WTC11 (cell line): ENCODE measurements at regions not wholly inside any gene's neighbourhood (a gene's known extent, or its start where the extent isn't known, plus 50 kb on each side); places are given as distances from the start of the nearest gene placed in this dataset.

Experiments
- ATAC-seq: fragments of 200-7000 bp; cut with Tn5 transposase; 2 replicates; pipeline ENCODE4 v1.10.0; 2021; ENCODE audit warnings: mild to moderate bottlenecking, moderate library complexity
- CTCF ChIA-PET: fragments of 300-600 bp; sonication (Branson Sonifier 250); formaldehyde crosslinking; loops from one replicate; lab custom pipeline; 2021; ENCODE audit warnings: antibody characterized with exemption; lab: Charles Lee
- POLR2A ChIA-PET: fragments of 350-600 bp; sonication (Branson Sonifier 250); formaldehyde crosslinking; loops from one replicate; lab custom pipeline; 2021; ENCODE audit warnings: antibody characterized with exemption; lab: Charles Lee
- DNase-seq: peaks from one replicate; pipeline ENCODE4 v3.0.0; 2021; ENCODE audit warnings: low spot score
- H3K27ac Mint-ChIP-seq: 2 replicates; pipeline ENCODE4 v1.8.0; 2021; ENCODE audit warnings: mixed read lengths
- H3K27me3 Mint-ChIP-seq: 2 replicates; pipeline ENCODE4 v1.8.0; 2021; ENCODE audit warnings: low read depth, mild to moderate bottlenecking, moderate library complexity, mixed read lengths
- H3K36me3 Mint-ChIP-seq: 2 replicates; pipeline ENCODE4 v1.8.0; 2021; ENCODE audit warnings: mixed read lengths
- H3K4me1 Mint-ChIP-seq: 2 replicates; pipeline ENCODE4 v1.8.0; 2022; ENCODE audit warnings: mixed read lengths
- H3K4me3 Mint-ChIP-seq: 2 replicates; pipeline ENCODE4 v1.8.0; 2021; ENCODE audit warnings: mild to moderate bottlenecking, moderate library complexity, mixed read lengths
- H3K9me3 Mint-ChIP-seq: 2 replicates; pipeline ENCODE4 v1.8.0; 2021; ENCODE audit warnings: mixed read lengths
- ELF4 ChIP-seq: sonication (generic); formaldehyde crosslinking; IDR thresholded peaks from 2 replicates; pipeline ENCODE4 v1.8.1; 2022; ENCODE audit warnings: low read depth, mild to moderate bottlenecking, moderate library complexity, missing genetic modification reagents
- FOXK1 ChIP-seq: sonication (generic); formaldehyde crosslinking; IDR thresholded peaks from 2 replicates; pipeline ENCODE4 v1.8.0; 2022; ENCODE audit warnings: mild to moderate bottlenecking, moderate library complexity, missing genetic modification reagents
- KAT7 ChIP-seq: sonication (generic); formaldehyde crosslinking; IDR thresholded peaks from 2 replicates; pipeline ENCODE4 v1.8.1; 2023; ENCODE audit warnings: missing genetic modification reagents, mild to moderate bottlenecking, borderline replicate concordance
- NR2C2 ChIP-seq: sonication (generic); formaldehyde crosslinking; IDR thresholded peaks from 2 replicates; pipeline ENCODE4 v1.8.0; 2022; ENCODE audit warnings: mild to moderate bottlenecking, missing genetic modification reagents
- PRRX2 ChIP-seq: fragments of 250-450 bp; sonication (Bioruptor Pico); IDR thresholded peaks from 2 replicates; pipeline ENCODE4 v1.8.0; 2021; ENCODE audit warnings: mild to moderate bottlenecking
- SMAD3 ChIP-seq: sonication (generic); formaldehyde crosslinking; IDR thresholded peaks from 2 replicates; pipeline ENCODE4 v1.8.0; 2022; ENCODE audit warnings: missing genetic modification reagents, mild to moderate bottlenecking, borderline replicate concordance
- ZNF671 ChIP-seq: fragments of 250-450 bp; sonication (Bioruptor Pico); IDR thresholded peaks from 2 replicates; pipeline ENCODE4 v1.8.0; 2021; ENCODE audit warnings: mild to moderate bottlenecking
- TF ChIP-seq, protein P1 (sequence below): sonication (generic); formaldehyde crosslinking; IDR thresholded peaks from 2 replicates; pipeline ENCODE4 v1.8.1; 2022; ENCODE audit warnings: low read depth, mild to moderate bottlenecking, moderate library complexity, missing genetic modification reagents, borderline replicate concordance
- TF ChIP-seq, protein P2 (sequence below): sonication (generic); formaldehyde crosslinking; IDR thresholded peaks from 2 replicates; pipeline ENCODE4 v1.8.0; 2022; ENCODE audit warnings: mild to moderate bottlenecking, missing genetic modification reagents
- TF ChIP-seq, protein P3 (sequence below): fragments of 250-450 bp; sonication (Bioruptor Pico); IDR thresholded peaks from 2 replicates; pipeline ENCODE4 v1.8.0; 2021; ENCODE audit warnings: mild to moderate bottlenecking
- TF ChIP-seq, protein P4 (sequence below): sonication (generic); formaldehyde crosslinking; conservative IDR thresholded peaks from 2 replicates; pipeline ENCODE4 v1.8.1; 2023; ENCODE audit warnings: mild to moderate bottlenecking, low read depth, missing genetic modification reagents, moderate library complexity
- TF ChIP-seq, protein P5 (sequence below): sonication (generic); formaldehyde crosslinking; IDR thresholded peaks from 2 replicates; pipeline ENCODE4 v1.8.0; 2022; ENCODE audit warnings: mild to moderate bottlenecking, missing genetic modification reagents
- TF ChIP-seq, protein P6 (sequence below): fragments of 200-600 bp; IDR thresholded peaks from 2 replicates; pipeline ENCODE4 v1.8.0; 2022; ENCODE audit warnings: antibody characterized with exemption

DNA sequence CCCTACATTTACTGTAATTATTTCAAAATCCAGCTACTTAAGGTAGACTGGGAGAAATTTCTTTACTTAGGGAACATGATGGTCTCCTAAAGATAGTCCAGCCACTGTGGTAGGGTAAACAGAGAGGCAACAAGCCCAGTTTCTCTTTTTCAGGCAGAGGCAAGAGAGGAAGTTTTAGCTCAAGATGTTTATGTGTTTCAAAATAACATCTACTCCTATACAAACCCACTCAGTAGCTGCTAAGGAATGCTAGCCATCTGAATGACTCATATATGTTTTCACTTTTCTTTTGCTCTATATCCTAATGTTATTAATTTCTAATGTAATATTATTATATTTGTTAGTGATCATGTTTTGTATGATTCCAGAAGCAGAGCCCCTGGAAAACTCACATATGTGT, 856.6 kb downstream of the PLA2G4A start (continued):
- TF ChIP-seq PRRX2 (CRISPR knock-in tag): no peak

DNA sequence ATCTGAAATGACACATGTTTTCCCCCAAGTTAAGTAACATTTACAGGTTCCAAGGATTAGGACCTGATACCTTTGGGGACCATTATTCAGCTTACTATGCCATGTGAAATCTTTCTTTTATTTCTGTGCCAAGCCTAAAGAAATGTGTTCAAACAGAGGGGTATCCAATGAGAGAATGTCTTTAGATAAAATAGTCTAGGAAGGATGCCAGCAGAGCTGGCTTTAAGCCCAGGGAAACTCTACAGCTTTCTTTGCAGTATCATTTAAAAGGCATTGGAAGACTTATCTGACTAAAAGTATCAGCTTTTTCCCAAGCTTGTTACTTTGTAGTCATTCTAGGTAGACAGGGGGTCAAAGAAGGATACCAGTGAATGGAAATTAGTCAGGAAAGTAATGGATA, 860.4 kb downstream of the PLA2G4A start:
- Mint-ChIP-seq H3K4me3 (no peak overlapping the region), H3K36me3 (no peaks in the 10 kb centered on the region), H3K9me3 (peaks cover 4% of the 10 kb centered on the region; the same call in 1 of the 2 replicates), H3K27ac (no peak overlapping the region), H3K27me3 (no peaks in the 10 kb centered on the region), H3K4me1 (no peaks in the 10 kb centered on the region)
- CTCF ChIA-PET: no interaction called here
- DNase-seq: no peak
- POLR2A ChIA-PET: no interaction called here
- no peak for TF ChIP-seq FOXK1
- TF ChIP-seq, protein P1, sequence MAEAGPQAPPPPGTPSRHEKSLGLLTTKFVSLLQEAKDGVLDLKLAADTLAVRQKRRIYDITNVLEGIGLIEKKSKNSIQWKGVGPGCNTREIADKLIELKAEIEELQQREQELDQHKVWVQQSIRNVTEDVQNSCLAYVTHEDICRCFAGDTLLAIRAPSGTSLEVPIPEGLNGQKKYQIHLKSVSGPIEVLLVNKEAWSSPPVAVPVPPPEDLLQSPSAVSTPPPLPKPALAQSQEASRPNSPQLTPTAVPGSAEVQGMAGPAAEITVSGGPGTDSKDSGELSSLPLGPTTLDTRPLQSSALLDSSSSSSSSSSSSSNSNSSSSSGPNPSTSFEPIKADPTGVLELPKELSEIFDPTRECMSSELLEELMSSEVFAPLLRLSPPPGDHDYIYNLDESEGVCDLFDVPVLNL (CRISPR knock-in tag): no peak
- TF ChIP-seq, protein P2, sequence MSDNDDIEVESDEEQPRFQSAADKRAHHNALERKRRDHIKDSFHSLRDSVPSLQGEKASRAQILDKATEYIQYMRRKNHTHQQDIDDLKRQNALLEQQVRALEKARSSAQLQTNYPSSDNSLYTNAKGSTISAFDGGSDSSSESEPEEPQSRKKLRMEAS: no peak
- TF ChIP-seq NR2C2 (CRISPR knock-in tag): no peak
- no peak for TF ChIP-seq ZNF671 (CRISPR knock-in tag)
- no peak for TF ChIP-seq KAT7
- TF ChIP-seq, protein P3, sequence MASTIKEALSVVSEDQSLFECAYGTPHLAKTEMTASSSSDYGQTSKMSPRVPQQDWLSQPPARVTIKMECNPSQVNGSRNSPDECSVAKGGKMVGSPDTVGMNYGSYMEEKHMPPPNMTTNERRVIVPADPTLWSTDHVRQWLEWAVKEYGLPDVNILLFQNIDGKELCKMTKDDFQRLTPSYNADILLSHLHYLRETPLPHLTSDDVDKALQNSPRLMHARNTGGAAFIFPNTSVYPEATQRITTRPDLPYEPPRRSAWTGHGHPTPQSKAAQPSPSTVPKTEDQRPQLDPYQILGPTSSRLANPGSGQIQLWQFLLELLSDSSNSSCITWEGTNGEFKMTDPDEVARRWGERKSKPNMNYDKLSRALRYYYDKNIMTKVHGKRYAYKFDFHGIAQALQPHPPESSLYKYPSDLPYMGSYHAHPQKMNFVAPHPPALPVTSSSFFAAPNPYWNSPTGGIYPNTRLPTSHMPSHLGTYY (CRISPR knock-in tag): no peak
- TF ChIP-seq ELF4 (CRISPR knock-in tag): no peak
- no peak for ATAC-seq

DNA sequence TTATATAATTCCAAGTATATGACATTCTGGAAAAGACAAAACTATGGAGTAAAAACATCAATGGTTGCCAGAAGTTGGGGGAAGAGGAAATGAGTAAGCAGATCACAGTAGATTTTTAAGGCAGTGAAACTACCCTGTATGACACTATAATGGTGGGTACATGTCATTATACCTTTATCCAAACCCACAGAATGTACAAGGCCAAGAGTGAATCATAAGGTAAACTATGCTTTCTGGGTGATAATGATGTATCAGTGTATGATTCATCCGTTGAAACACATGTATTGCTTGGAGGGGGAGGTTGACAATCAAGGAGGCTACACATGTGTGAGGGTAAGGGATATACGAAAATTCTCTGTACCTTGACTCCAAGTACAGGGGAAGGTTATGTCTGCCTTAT, 862.7 kb downstream of the PLA2G4A start:
- TF ChIP-seq, protein P4, sequence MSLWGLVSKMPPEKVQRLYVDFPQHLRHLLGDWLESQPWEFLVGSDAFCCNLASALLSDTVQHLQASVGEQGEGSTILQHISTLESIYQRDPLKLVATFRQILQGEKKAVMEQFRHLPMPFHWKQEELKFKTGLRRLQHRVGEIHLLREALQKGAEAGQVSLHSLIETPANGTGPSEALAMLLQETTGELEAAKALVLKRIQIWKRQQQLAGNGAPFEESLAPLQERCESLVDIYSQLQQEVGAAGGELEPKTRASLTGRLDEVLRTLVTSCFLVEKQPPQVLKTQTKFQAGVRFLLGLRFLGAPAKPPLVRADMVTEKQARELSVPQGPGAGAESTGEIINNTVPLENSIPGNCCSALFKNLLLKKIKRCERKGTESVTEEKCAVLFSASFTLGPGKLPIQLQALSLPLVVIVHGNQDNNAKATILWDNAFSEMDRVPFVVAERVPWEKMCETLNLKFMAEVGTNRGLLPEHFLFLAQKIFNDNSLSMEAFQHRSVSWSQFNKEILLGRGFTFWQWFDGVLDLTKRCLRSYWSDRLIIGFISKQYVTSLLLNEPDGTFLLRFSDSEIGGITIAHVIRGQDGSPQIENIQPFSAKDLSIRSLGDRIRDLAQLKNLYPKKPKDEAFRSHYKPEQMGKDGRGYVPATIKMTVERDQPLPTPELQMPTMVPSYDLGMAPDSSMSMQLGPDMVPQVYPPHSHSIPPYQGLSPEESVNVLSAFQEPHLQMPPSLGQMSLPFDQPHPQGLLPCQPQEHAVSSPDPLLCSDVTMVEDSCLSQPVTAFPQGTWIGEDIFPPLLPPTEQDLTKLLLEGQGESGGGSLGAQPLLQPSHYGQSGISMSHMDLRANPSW (CRISPR knock-in tag): no peak
- TF ChIP-seq ZNF671 (CRISPR knock-in tag): no peak
- TF ChIP-seq, protein P5, sequence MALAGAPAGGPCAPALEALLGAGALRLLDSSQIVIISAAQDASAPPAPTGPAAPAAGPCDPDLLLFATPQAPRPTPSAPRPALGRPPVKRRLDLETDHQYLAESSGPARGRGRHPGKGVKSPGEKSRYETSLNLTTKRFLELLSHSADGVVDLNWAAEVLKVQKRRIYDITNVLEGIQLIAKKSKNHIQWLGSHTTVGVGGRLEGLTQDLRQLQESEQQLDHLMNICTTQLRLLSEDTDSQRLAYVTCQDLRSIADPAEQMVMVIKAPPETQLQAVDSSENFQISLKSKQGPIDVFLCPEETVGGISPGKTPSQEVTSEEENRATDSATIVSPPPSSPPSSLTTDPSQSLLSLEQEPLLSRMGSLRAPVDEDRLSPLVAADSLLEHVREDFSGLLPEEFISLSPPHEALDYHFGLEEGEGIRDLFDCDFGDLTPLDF (CRISPR knock-in tag): no peak
- no peak for TF ChIP-seq SMAD3 (CRISPR knock-in tag)
- TF ChIP-seq, protein P6, sequence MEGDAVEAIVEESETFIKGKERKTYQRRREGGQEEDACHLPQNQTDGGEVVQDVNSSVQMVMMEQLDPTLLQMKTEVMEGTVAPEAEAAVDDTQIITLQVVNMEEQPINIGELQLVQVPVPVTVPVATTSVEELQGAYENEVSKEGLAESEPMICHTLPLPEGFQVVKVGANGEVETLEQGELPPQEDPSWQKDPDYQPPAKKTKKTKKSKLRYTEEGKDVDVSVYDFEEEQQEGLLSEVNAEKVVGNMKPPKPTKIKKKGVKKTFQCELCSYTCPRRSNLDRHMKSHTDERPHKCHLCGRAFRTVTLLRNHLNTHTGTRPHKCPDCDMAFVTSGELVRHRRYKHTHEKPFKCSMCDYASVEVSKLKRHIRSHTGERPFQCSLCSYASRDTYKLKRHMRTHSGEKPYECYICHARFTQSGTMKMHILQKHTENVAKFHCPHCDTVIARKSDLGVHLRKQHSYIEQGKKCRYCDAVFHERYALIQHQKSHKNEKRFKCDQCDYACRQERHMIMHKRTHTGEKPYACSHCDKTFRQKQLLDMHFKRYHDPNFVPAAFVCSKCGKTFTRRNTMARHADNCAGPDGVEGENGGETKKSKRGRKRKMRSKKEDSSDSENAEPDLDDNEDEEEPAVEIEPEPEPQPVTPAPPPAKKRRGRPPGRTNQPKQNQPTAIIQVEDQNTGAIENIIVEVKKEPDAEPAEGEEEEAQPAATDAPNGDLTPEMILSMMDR: no peak
- no peak for ATAC-seq
- no peaks in the 10 kb centered on the region for H3K36me3 Mint-ChIP-seq

More for the DNA sequence above, 862.7 kb downstream of the PLA2G4A start:
- DNase-seq: no peak
- ChIA-PET POLR2A (no interaction called here), CTCF (no interaction called here)
- H3K27me3 Mint-ChIP-seq: no peaks in the 10 kb centered on the region
- H3K27ac Mint-ChIP-seq: no peak overlapping the region
- H3K4me3 Mint-ChIP-seq: no peak overlapping the region
- H3K9me3 Mint-ChIP-seq: peaks cover 5% of the 10 kb centered on the region; the same call in 1 of the 2 replicates
- no peaks in the 10 kb centered on the region for H3K4me1 Mint-ChIP-seq
